Lung (tissue), 11 donors: ENCODE measurements at regions not wholly inside any gene's neighbourhood (a gene's known extent, or its start where the extent isn't known, plus 50 kb on each side); places are given as distances from the start of the nearest gene placed in this dataset.

Source experiments
- ATAC-seq: fragments of 200-7000 bp; cut with Tn5 transposase; one replicate; pipeline ENCODE4 v1.9.1; 2020; ENCODE audit warnings: moderate number of reproducible peaks; ENCODE audit not compliant: insufficient read depth, low FRiP score
- DNase-seq, 3 donors: peaks; one replicate each; pipeline ENCODE4 v3.0.0-alpha.2; 2013 to 2017
- H3K27ac ChIP-seq, 2 donors: one replicate each; pipeline ENCODE4 v1.5.1; 2013; ENCODE audit warnings: mild to moderate bottlenecking in 2 of 2, moderate library complexity in 2 of 2, control low read depth in 1 of 2, inconsistent platforms in 1 of 2, low read depth in 1 of 2, low read length in 1 of 2
- H3K27me3 ChIP-seq, 3 donors: one replicate each; pipeline ENCODE4 v1.5.1; 2013; ENCODE audit warnings: low read length in 2 of 3; ENCODE audit not compliant: control insufficient read depth in 3 of 3, insufficient read depth in 3 of 3
- H3K36me3 ChIP-seq, 4 donors: one replicate each; pipeline ENCODE4 v1.5.1; 2013; ENCODE audit warnings: low read length in 4 of 4, mild to moderate bottlenecking in 1 of 4, moderate library complexity in 1 of 4; ENCODE audit not compliant: control insufficient read depth in 4 of 4, insufficient read depth in 4 of 4
- H3K4me1 ChIP-seq, 5 donors: one replicate each; pipeline ENCODE4 v1.5.1; 2013; ENCODE audit warnings: low read length in 5 of 5, mild to moderate bottlenecking in 2 of 5, moderate library complexity in 1 of 5; ENCODE audit not compliant: control insufficient read depth in 5 of 5, insufficient read depth in 5 of 5
- H3K4me3 ChIP-seq: one replicate; pipeline ENCODE4 v1.5.1; 2013; ENCODE audit warnings: mild to moderate bottlenecking, control low read depth, moderate library complexity
- H3K9ac ChIP-seq, 2 donors: one replicate each; pipeline ENCODE4 v1.5.1; 2013; ENCODE audit warnings: low read length in 2 of 2, control low read depth in 1 of 2; ENCODE audit not compliant: insufficient read depth in 1 of 2
- H3K9me3 ChIP-seq, 4 donors: one replicate each; pipeline ENCODE4 v1.5.1; 2013; ENCODE audit warnings: low read length in 3 of 4, mild to moderate bottlenecking in 1 of 4, moderate library complexity in 1 of 4; ENCODE audit not compliant: control insufficient read depth in 4 of 4, insufficient read depth in 3 of 4
- CTCF ChIP-seq: IDR thresholded peaks from 2 replicates; pipeline ENCODE4 v1.5.1; 2012; ENCODE audit warnings: mild to moderate bottlenecking; ENCODE audit errors: control extremely low read depth, extremely low read depth
- WGBS, 2 donors: extraction: QIAGEN DNeasy Blood & Tissue Kit; methylation state at CpG; one replicate each; pipeline ENCODE4 v1.1.7; 2013; 5-methylcytosine and 5-hydroxymethylcytosine counted together
- donor health status: control.
- donor health status: control.
- donor health status: Bipolar disorder and iron deficiency.
- donor health status: healthy.
- donor health status: DM: yes; HTN: yes; CAD: no.

- no peak for TF ChIP-seq CTCF
- no peak for DNase-seq
- Histone ChIP-seq H3K9ac (no peak overlapping the region), H3K4me3 (no peak overlapping the region), H3K4me1 (no peaks in the 10 kb centered on the region), H3K27me3 (no peaks in the 10 kb centered on the region), H3K36me3 (no peaks in the 10 kb centered on the region), H3K27ac (no peak overlapping the region), H3K9me3 (no peaks in the 10 kb centered on the region)
- WGBS, 2 donors: 62 to 76% methylated on average over 1 of the region's 1 CpG
- no peak for ATAC-seq
Observed at GRCh38 chr7:24407965-24408364, 124.0 kb downstream of the NPY start.

- H3K4me1 ChIP-seq: no peaks in the 10 kb centered on the region
- no peak overlapping the region for H3K27ac ChIP-seq
- ATAC-seq: no peak
- H3K4me3 ChIP-seq: no peak overlapping the region
- H3K9ac ChIP-seq: no peak overlapping the region
- no peaks in the 10 kb centered on the region for H3K9me3 ChIP-seq
- no peak for DNase-seq
- H3K27me3 ChIP-seq: no peaks in the 10 kb centered on the region
- no peak for TF ChIP-seq CTCF
- WGBS, 2 donors: 85 to 92% methylated on average over 9 of the region's 9 CpGs
- H3K36me3 ChIP-seq: no peaks in the 10 kb centered on the region
Observed at GRCh38 chr7:24408798-24409430, 124.9 kb downstream of the NPY start.

- H3K27me3 ChIP-seq: no peaks in the 10 kb centered on the region
- no peaks in the 10 kb centered on the region for H3K36me3 ChIP-seq
- no peak overlapping the region for H3K27ac ChIP-seq
- ATAC-seq: no peak
- no peak for TF ChIP-seq CTCF
- WGBS, 2 donors: 80 to 85% methylated on average over 6 of the region's 6 CpGs
- H3K9me3 ChIP-seq: peaks cover 0 to 3% (median 1%) of the 10 kb centered on the region in 4 donors
- no peaks in the 10 kb centered on the region for H3K4me1 ChIP-seq
- DNase-seq: no peak
- no peak overlapping the region for H3K9ac ChIP-seq
- H3K4me3 ChIP-seq: no peak overlapping the region
Observed at GRCh38 chr7:24409431-24410024, 125.5 kb downstream of the NPY start.

GRCh38 chr7:24411226-24411625 lies 127.2 kb downstream of the NPY start:
- Histone ChIP-seq H3K9me3 (peaks cover 0 to 3% (median 1%) of the 10 kb centered on the region in 4 donors), H3K4me1 (no peaks in the 10 kb centered on the region), H3K4me3 (no peak overlapping the region), H3K36me3 (no peaks in the 10 kb centered on the region), H3K27ac (no peak overlapping the region), H3K9ac (no peak overlapping the region), H3K27me3 (no peaks in the 10 kb centered on the region)
- WGBS, 2 donors: 66 to 77% methylated on average over 3 of the region's 3 CpGs
- DNase-seq (no peak), ATAC-seq (no peak)
- TF ChIP-seq CTCF: no peak
